ENCODE measurements at regions not wholly inside any gene's neighbourhood (a gene's known extent, or its start where the extent isn't known, plus 50 kb on each side); places are given as distances from the start of the nearest gene placed in this dataset.
"Not testable (repeated sequence)": the region's sequence is repeated elsewhere in the genome, so short reads cannot be mapped to it uniquely, and the experiment has no call there.

DNA sequence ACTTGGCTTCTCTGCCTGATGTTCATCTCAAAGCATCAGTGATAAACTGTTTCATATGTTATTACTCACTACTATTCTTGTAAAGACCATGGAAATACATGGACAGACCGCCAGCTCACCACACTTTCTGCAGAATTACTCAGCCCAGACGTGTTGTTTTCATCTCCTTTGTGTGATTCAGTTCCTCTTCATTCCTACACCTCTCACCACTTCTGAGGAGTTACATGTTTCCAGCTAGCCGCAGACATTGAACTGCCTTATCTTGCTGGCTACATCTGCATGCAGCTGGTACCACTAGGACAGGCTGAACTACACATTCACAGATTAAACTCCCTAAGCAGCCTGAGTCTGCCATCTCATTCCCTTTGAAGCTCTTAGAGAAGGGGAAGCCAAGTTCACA lies 443.2 kb upstream of the FGF16 start:
- DNase-seq: no peak

- DNase-seq: no peak
Observed at GRCh38 chrX:77009691-77010090, 437.5 kb upstream of the FGF16 start.

DNA sequence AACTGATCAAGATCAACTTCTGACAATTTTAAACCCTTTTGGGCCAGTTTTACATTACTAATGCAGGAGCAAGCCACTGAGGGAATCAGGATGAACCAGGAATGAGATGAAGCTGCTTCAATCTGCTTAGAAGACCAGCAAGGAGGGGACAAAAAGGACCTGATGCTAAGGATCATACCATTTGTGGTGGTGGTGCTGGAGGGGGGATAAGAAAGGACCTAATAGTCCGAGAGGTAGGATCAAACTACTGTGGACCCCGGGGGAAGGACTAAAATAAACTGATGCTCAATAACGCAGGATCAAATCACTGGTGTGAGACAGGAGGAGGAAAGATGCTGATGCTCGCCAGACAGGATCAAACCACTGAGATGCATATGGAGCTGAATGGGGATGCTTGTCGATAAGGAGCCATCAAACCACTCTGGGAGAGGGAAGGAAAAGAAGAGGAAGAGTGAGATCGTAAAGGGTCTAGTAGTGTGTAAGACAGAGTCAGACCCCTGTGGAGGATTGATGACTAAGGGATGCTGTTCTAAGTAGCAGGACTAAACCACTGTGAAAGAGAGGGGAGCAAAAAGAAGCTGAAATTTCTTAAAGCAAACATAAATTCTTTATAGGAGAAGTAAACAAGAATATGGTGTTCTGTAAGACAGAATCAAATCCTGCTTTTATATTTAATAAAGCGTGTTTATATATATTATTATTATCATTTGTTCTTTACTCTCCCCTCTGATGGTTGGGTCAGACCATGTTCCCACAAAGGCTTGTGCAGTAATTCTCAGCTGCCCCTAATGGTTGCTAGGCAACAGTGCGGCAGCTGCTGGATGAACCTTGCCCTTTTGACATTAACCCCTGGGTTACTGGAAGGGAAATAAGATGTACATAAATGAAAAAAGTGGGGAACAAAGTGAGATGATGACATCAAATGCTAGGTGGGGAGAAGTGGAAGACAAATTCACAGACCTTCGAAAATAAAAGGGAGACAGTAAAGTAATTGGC lies 432.5 kb upstream of the FGF16 start:
- peak; percentile 25 to 80 for DNase-seq

GRCh38 chrX:77017093-77017492 lies 430.1 kb upstream of the FGF16 start:
- DNase-seq: no peak

DNA sequence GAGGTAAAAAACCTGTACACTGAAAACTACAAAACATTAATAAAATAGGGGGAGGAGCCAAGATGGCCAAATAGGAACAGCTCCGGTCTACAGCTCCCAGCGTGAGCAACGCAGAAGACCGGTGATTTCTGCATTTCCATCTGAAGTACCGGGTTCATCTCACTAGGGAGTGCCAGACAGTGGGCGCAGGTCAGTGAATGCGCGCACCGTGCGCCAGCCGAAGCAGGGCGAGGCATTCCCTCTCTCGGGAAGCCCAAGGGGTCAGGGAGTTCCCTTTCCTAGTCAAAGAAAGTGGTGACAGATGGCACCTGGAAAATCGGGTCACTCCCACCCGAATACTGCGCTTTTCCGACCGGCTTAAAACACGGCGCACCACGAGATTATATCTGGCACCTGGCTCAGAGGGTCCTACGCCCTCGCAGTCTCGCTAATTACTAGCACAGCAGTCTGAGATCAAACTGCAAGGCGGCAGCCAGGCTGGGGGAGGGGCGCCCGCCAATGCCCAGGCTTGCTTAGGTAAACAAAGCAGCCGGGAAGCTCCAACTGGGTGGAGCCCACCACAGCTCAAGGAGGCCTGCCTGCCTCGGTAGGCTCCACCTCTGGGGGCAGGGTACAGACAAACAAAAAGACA lies 400.9 kb upstream of the FGF16 start:
- not testable (repeated sequence) for DNase-seq

GRCh38 chrX:77060572-77060971 lies 386.6 kb upstream of the FGF16 start:
- DNase-seq: no peak

GRCh38 chrX:77061022-77061421 lies 386.2 kb upstream of the FGF16 start:
- DNase-seq: no peak

DNA sequence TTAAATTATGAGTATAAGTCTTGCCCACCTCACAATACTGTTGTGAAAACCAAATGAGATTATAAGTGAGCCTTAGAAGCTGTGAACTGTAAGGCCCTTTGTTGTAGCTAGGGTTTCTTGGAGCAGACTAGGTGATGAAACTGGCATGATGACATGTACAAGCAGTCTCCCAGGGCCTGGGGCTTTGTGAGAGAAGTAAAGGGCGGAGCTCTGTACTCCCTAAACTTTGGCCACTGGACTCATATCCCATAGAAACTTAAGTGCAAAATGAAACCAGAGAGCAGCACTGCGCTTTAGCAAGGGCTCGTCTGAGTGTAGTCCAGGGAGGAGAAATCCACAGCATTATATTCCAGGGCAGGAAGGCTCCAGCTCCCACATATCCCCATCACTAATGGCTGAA lies 385.6 kb upstream of the FGF16 start:
- DNase-seq: no peak

DNA sequence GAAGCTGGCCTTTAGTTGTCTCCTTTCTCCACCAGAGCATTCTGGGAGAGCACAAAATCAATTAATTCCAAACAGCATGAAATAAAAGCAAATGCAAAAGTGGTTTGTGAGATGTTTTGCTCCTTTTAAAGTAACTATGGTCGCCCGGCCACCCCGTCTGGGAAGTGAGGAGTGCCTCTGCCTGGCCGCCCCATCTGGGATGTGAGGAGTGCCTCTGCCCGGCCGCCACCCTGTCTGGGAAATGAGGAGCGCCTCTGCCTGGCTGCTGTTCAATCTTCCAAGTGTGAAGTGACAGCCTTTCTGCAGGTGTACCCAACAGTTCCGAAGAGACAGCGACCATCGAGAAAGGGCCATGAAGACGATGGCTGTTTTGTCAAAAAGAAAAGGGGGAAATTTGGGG lies 381.3 kb upstream of the FGF16 start:
- no peak for DNase-seq

GRCh38 chrX:77070202-77070918 lies 376.8 kb upstream of the FGF16 start:
- DNase-seq: no peak

- no peak for DNase-seq
Observed at GRCh38 chrX:77076896-77077295, 370.3 kb upstream of the FGF16 start.

DNA sequence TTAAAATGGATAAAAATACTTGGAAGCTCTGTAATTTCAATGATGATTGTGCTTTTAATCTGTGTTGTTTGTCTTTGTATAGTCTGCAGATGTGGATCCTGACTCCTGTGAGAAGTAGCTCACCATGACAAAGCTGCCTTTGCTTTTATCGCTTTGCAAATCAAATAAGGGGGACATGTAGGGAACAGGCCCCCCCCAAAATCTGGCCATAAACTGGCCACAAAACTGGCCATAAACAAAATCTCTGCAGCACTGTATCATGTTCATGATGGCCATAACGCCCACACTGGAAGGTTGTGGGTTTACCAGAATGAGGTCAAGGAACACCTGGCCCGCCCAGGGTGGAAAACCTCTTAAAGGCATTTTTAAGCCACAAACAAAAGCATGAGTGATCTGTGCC lies 366.0 kb upstream of the FGF16 start:
- not testable (repeated sequence) for DNase-seq

DNA sequence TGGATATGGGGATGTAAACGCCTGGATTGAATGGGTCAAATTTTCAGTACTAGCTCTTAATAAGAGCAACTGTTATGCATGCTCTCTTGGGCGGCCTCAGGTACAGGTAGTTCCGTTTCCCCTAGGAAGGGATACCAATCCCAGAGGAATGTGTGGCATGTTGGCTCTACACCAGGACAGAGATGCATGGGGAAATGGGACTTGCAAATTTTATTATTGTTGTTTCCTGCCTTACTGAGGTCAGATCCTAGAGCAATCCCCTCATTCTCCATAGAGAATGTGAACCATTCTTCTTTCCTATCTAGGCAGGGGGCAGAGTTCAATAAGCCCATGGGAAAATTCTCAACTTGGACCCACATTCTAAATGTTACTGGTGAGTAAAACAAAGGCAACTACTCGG lies 361.8 kb upstream of the FGF16 start:
- DNase-seq: no peak

GRCh38 chrX:77087529-77088169 lies 359.5 kb upstream of the FGF16 start:
- no peak for DNase-seq

DNA sequence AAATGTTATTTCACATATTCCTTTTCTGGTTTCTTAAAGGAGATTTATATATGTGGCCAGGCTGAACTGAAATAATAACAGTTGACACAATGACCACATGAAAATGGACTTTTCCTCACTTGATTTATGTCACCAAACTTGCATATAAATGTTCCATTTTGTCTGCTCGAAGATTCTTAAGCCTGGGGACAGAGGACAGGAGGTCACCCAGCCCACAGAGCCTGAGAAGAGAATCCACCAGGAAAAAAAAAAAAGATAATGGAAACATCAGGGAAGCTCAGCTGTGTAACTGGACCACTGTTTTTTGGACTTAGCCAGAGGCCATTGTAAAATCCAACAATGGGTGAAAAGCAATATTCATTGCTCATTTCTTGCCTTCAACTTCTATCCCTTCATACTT lies 359.0 kb upstream of the FGF16 start:
- no peak for DNase-seq

DNA sequence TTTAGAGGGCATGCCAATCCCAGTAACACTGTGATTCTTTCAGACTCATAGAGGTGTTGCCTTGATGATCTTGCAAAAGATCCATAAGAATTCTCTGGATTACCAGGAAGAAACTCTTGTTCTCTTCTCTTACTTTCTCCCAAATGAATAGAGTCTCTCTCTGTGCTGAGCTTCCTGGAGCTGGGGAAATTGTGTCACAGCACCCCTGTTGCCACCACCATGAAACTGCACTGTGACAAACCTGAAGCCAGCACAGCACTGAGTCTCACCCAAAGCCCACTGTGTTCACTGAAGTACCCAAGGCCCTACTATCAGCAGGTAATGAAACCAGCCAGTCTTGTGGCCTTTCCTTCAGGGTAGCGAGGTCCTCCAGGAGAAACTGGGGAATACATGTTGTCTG lies 332.7 kb upstream of the FGF16 start:
- DNase-seq: no peak

DNA sequence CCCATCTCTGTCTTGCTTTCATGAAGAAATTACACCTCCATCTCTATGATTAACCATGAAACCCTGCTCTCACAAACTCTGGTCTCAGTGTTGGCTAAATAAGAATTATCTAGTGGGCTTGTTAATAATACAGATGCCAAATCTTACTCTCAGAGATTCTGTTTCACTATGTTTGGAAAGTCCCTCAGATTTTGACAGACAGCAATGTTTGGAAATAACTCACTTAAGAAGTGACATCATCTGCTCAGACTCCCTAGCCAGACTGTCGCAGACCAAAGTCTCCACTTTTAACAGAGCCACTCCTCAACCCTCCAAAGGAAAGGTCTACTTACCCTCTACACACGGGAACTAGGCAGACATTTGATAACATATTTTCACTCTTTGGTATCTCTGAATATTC lies 328.5 kb upstream of the FGF16 start:
- DNase-seq: no peak

- no peak for DNase-seq
Observed at GRCh38 chrX:77119706-77120105, 327.5 kb upstream of the FGF16 start.

DNA sequence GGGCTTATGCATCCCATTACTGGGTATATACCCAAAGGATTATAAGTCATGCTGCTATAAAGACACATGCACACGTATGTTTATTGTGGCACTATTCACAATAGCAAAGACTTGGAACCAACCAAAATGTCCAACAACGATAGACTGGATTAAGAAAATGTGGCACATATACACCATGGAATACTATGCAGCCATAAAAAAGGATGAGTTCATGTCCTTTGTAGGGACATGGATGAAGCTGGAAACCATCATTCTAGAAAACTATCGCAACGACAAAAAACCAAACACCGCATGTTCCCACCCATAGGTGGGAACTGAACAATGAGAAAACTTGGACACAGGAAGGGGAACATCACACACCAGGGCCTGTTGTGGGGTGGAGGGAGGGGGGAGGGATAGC lies 323.3 kb upstream of the FGF16 start:
- not testable (repeated sequence) for DNase-seq

- DNase-seq: not testable (repeated sequence)
Observed at GRCh38 chrX:77127571-77127970, 319.6 kb upstream of the FGF16 start.

DNA sequence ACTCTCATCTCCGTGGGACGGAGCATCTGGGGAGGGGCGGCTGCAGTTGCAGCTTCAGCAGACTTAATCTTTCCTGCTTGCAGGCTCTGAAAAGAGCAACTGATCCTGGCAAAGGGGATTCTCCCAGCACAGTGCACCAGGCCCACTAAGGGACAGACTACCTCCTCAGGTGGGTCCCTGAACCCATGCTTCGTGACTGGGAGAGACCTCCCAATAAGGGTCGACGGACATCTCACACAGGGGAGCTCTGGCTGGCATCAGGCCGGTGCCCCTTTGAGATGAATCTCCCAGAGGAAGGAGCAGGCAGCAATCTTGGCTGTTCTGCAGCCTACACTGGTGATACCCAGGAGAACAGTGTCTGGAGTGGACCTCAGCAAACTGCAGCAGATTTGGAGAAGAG lies 303.3 kb upstream of the FGF16 start:
- no peak for DNase-seq

DNA sequence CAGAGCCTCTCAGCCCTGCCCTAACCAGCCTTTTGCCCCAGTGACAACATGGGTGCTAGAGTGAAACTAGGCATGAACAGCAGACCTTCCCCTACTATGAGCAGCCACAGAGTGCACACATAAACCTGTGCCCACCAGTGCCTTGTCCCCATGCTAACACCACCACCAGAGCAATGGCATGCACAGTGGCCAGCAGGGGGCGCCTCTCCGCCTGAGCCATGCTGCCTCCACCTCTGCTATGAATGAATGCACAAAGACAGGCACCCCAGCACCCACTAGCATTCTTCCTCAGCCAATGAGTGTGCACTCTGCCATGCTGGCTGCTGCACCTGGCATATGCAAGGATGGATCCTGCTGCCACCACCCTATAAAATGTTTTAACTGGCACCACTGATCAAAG lies 286.9 kb upstream of the FGF16 start:
- no peak for DNase-seq

- no peak for DNase-seq
Observed at GRCh38 chrX:77162777-77163176, 284.4 kb upstream of the FGF16 start.

All from hippocampal formation (tissue), 2 donors.